Ishikawa (cell line): ENCODE measurements at regions not wholly inside any gene's neighbourhood (a gene's known extent, or its start where the extent isn't known, plus 50 kb on each side); places are given as distances from the start of the nearest gene placed in this dataset.
A peak's percentile ranks its signal among the peaks of the same experiment; 100 is the strongest.

Experiments used
- CEBPB ChIP-seq: IDR thresholded peaks from 2 replicates; pipeline ENCODE4 v1.6.1; 2012
- CREB1 ChIP-seq: IDR thresholded peaks from 2 replicates; pipeline ENCODE4 v1.6.1; 2012; ENCODE audit warnings: low read depth
- FOXM1 ChIP-seq: IDR thresholded peaks from 2 replicates; pipeline ENCODE4 v1.6.1; 2012; ENCODE audit warnings: low read depth, borderline replicate concordance
- MAX ChIP-seq: IDR thresholded peaks from 2 replicates; pipeline ENCODE4 v1.6.1; 2012
- NFIC ChIP-seq: IDR thresholded peaks from 2 replicates; pipeline ENCODE4 v1.6.1; 2012
- RAD21 ChIP-seq: IDR thresholded peaks from 2 replicates; pipeline ENCODE4 v1.6.1; 2012; ENCODE audit warnings: low read depth
- TAF1 ChIP-seq: IDR thresholded peaks from 2 replicates; pipeline ENCODE4 v1.6.1; 2012; ENCODE audit warnings: low read depth, mild to moderate bottlenecking
- TCF12 ChIP-seq: IDR thresholded peaks from 2 replicates; pipeline ENCODE4 v1.6.1; 2012; ENCODE audit warnings: low read depth
- USF1 ChIP-seq: IDR thresholded peaks from 2 replicates; pipeline ENCODE4 v1.6.1; 2012
- TF ChIP-seq, protein P1 (sequence below): IDR thresholded peaks from 2 replicates; pipeline ENCODE4 v1.6.1; 2012; ENCODE audit warnings: low read depth, mild to moderate bottlenecking

GRCh38 chr5:60287174-60287771, 393.7 kb upstream of the PDE4D start:
- TF ChIP-seq TCF12 (no peak), RAD21 (peak; percentile 71), USF1 (no peak), NFIC (no peak), CEBPB (no peak), TAF1 (no peak), FOXM1 (no peak), MAX (no peak), CREB1 (no peak)
- TF ChIP-seq, protein P1, sequence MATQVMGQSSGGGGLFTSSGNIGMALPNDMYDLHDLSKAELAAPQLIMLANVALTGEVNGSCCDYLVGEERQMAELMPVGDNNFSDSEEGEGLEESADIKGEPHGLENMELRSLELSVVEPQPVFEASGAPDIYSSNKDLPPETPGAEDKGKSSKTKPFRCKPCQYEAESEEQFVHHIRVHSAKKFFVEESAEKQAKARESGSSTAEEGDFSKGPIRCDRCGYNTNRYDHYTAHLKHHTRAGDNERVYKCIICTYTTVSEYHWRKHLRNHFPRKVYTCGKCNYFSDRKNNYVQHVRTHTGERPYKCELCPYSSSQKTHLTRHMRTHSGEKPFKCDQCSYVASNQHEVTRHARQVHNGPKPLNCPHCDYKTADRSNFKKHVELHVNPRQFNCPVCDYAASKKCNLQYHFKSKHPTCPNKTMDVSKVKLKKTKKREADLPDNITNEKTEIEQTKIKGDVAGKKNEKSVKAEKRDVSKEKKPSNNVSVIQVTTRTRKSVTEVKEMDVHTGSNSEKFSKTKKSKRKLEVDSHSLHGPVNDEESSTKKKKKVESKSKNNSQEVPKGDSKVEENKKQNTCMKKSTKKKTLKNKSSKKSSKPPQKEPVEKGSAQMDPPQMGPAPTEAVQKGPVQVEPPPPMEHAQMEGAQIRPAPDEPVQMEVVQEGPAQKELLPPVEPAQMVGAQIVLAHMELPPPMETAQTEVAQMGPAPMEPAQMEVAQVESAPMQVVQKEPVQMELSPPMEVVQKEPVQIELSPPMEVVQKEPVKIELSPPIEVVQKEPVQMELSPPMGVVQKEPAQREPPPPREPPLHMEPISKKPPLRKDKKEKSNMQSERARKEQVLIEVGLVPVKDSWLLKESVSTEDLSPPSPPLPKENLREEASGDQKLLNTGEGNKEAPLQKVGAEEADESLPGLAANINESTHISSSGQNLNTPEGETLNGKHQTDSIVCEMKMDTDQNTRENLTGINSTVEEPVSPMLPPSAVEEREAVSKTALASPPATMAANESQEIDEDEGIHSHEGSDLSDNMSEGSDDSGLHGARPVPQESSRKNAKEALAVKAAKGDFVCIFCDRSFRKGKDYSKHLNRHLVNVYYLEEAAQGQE: no peak
